SK-N-SH (cell line): ENCODE measurements at regions not wholly inside any gene's neighbourhood (a gene's known extent, or its start where the extent isn't known, plus 50 kb on each side); places are given as distances from the start of the nearest gene placed in this dataset.

Source experiments
- CTCF ChIA-PET: fragments of 300-600, 350-600 bp; formaldehyde crosslinking; extraction: SDS; loops from one replicate; lab custom pipeline; 2021; lab: Yijun Ruan, JAX
- POLR2A ChIA-PET: fragments of 350-600 bp; sonication (Branson Sonifier 250); formaldehyde crosslinking; extraction: SDS; loops from one replicate; lab custom pipeline; 2020; ENCODE audit warnings: antibody characterized with exemption, inconsistent platforms; lab: Yijun Ruan, JAX
- DNase-seq: peaks from one replicate; pipeline ENCODE4 v3.0.0; 2012
- H2AFZ ChIP-seq: fragments of 200-600 bp; sonication (generic); 2 replicates; pipeline ENCODE4 v1.8.1; 2016; ENCODE audit warnings: antibody characterized with exemption, mild to moderate bottlenecking, low read depth
- H3F3A ChIP-seq: fragments of 200-600 bp; sonication (generic); replicated peaks from 2 replicates; pipeline ENCODE3; 2016; ENCODE audit warnings: antibody characterized with exemption, mild to moderate bottlenecking; ENCODE audit not compliant: insufficient read depth
- H3K27ac ChIP-seq, 2 experiments: fragments of 200-500 bp in 1 of 2; fragments of 200-600 bp in 1 of 2; sonication (Bioruptor generic) in 1 of 2; sonication (generic), shearing (Covaris generic) in 1 of 2; 2 replicates each; pipeline versions ENCODE4 v1.5.1 to v1.6.1; 2014 to 2016; ENCODE audit warnings: low read depth in 2 of 2, inconsistent platforms in 1 of 2, low read length in 1 of 2, mild to moderate bottlenecking in 1 of 2, mixed read lengths in 1 of 2
- H3K27me3 ChIP-seq: fragments of 200-600 bp; sonication (generic), shearing (Covaris generic); 2 replicates; pipeline ENCODE4 v1.6.1; 2016; ENCODE audit warnings: mixed run types; ENCODE audit not compliant: insufficient read depth
- H3K36me3 ChIP-seq, 2 experiments: fragments of 200-500 bp in 1 of 2; fragments of 200-600 bp in 1 of 2; sonication (Bioruptor generic) in 1 of 2; sonication (generic) in 1 of 2; replicated peaks in 1 of 2; 2 replicates each; pipeline versions ENCODE3 to v1.5.1; 2014 to 2016; ENCODE audit warnings: low read length in 1 of 2, mild to moderate bottlenecking in 1 of 2; ENCODE audit not compliant: insufficient read depth in 2 of 2, control insufficient read depth in 1 of 2
- H3K4me1 ChIP-seq, 2 experiments: fragments of 200-500 bp in 1 of 2; fragments of 200-600 bp in 1 of 2; sonication (Bioruptor generic) in 1 of 2; sonication (generic), shearing (Covaris generic) in 1 of 2; 2 replicates each; pipeline versions ENCODE4 v1.5.1 to v1.6.1; 2014 to 2016; ENCODE audit warnings: low read depth in 1 of 2, low read length in 1 of 2, mixed run types in 1 of 2; ENCODE audit not compliant: insufficient read depth in 2 of 2, control insufficient read depth in 1 of 2
- H3K4me2 ChIP-seq: fragments of 200-600 bp; sonication (generic), shearing (Covaris generic); 2 replicates; pipeline ENCODE4 v1.6.1; 2017; ENCODE audit warnings: mixed run types
- H3K4me3 ChIP-seq, 2 experiments: fragments of 200-500 bp in 1 of 2; fragments of 200-600 bp in 1 of 2; sonication (Bioruptor generic) in 1 of 2; sonication (generic), shearing (Covaris generic) in 1 of 2; 2 replicates each; pipeline versions ENCODE4 v1.5.1 to v1.8.1; 2014 to 2016; ENCODE audit warnings: low read depth in 2 of 2, inconsistent platforms in 1 of 2, low read length in 1 of 2, mild to moderate bottlenecking in 1 of 2, mixed read lengths in 1 of 2, moderate library complexity in 1 of 2
- H3K79me2 ChIP-seq: fragments of 200-600 bp; sonication (generic); 2 replicates; pipeline ENCODE4 v1.8.1; 2017; ENCODE audit warnings: mild to moderate bottlenecking; ENCODE audit not compliant: insufficient read depth
- H3K9ac ChIP-seq: fragments of 200-600 bp; sonication (generic); 2 replicates; pipeline ENCODE4 v1.6.1; 2017; ENCODE audit warnings: mixed run types
- H3K9me2 ChIP-seq: fragments of 200-600 bp; sonication (generic); 2 replicates; pipeline ENCODE4 v1.6.1; 2017; ENCODE audit warnings: mixed run types
- H3K9me3 ChIP-seq: fragments of 200-600 bp; sonication (generic); 2 replicates; pipeline ENCODE4 v1.6.1; 2017; ENCODE audit warnings: mixed run types, mild to moderate bottlenecking, moderate library complexity
- H4K20me1 ChIP-seq: fragments of 200-600 bp; sonication (generic); 2 replicates; pipeline ENCODE4 v1.6.1; 2017; ENCODE audit warnings: mild to moderate bottlenecking, mixed run types; ENCODE audit not compliant: insufficient read depth
- CTCF ChIP-seq: fragments of 200-600 bp; sonication (generic); IDR thresholded peaks from 2 replicates; pipeline ENCODE4 v1.6.1; 2017; ENCODE audit warnings: antibody characterized with exemption, mild to moderate bottlenecking, moderate library complexity
- FOSL2 ChIP-seq: IDR thresholded peaks from 2 replicates; pipeline ENCODE4 v1.4.0; 2012; ENCODE audit warnings: low read depth, mild to moderate bottlenecking, moderate library complexity, borderline replicate concordance
- GABPA ChIP-seq: IDR thresholded peaks from 2 replicates; pipeline ENCODE4 v1.4.0; 2012; ENCODE audit warnings: low read depth, mild to moderate bottlenecking
- GATA2 ChIP-seq: sonication (generic); formaldehyde crosslinking; IDR thresholded peaks from 2 replicates; pipeline ENCODE4 v1.5.0; 2020; ENCODE audit warnings: mild to moderate bottlenecking, missing genetic modification reagents
- MXI1 ChIP-seq: IDR thresholded peaks from 2 replicates; pipeline ENCODE4 v1.6.1; 2012; ENCODE audit warnings: mild to moderate bottlenecking, low read depth, low read length, improper control_type of control experiment
- NFIC ChIP-seq: IDR thresholded peaks from 2 replicates; pipeline ENCODE4 v1.4.0; 2012; ENCODE audit warnings: borderline replicate concordance
- POLR2AphosphoS5 ChIP-seq: IDR thresholded peaks from 2 replicates; pipeline ENCODE4 v1.6.1; 2012; ENCODE audit warnings: low read depth, low read length
- RXRA ChIP-seq: IDR thresholded peaks from 2 replicates; pipeline ENCODE4 v1.4.0; 2012; ENCODE audit warnings: low read depth, mild to moderate bottlenecking, borderline replicate concordance
- TAF1 ChIP-seq: IDR thresholded peaks from 2 replicates; pipeline ENCODE4 v1.6.1; 2012; ENCODE audit warnings: low read depth, mild to moderate bottlenecking, low read length, moderate library complexity, borderline replicate concordance
- TEAD4 ChIP-seq: IDR thresholded peaks from 2 replicates; pipeline ENCODE4 v1.4.0; 2012; ENCODE audit warnings: mild to moderate bottlenecking, borderline replicate concordance; ENCODE audit not compliant: insufficient read depth
- USF2 ChIP-seq: fragments of 150-350 bp; IDR thresholded peaks from 2 replicates; pipeline ENCODE4 v1.6.1; 2017; ENCODE audit warnings: antibody characterized with exemption, low read length, low read depth, borderline replicate concordance
- YY1 ChIP-seq: IDR thresholded peaks from 2 replicates; pipeline ENCODE4 v1.4.0; 2012; ENCODE audit warnings: low read depth, mild to moderate bottlenecking
- ZBTB33 ChIP-seq: IDR thresholded peaks from 2 replicates; pipeline ENCODE4 v1.4.0; 2012; ENCODE audit warnings: low read depth, borderline replicate concordance
- WGBS: methylation state at CpG from one replicate; pipeline ENCODE4 v1.1.6; 2017; ENCODE audit warnings: low lambda C conversion rate; 5-methylcytosine and 5-hydroxymethylcytosine counted together

- H3K9me3 ChIP-seq: no peaks in the 10 kb centered on the region
- ChIA-PET POLR2A (no interaction called here), CTCF (no interaction called here)
- WGBS: 52% methylated on average over 15 of the region's 20 CpGs
- no peaks in the 10 kb centered on the region for H3K4me1 ChIP-seq
- no peaks in the 10 kb centered on the region for H3K36me3 ChIP-seq
- H2AFZ ChIP-seq: no peak overlapping the region
- peaks cover 19% of the 10 kb centered on the region; the same call in 1 of the 2 replicates for H3K27me3 ChIP-seq
- no peaks in the 10 kb centered on the region for H4K20me1 ChIP-seq
- H3F3A ChIP-seq: no peaks in the 10 kb centered on the region
- no peak overlapping the region for H3K27ac ChIP-seq
- TF ChIP-seq TEAD4 (no peak), USF2 (no peak), GATA2 (no peak), YY1 (no peak)
- H3K79me2 ChIP-seq: no peaks in the 10 kb centered on the region
- no peak overlapping the region for H3K4me2 ChIP-seq
- no peak overlapping the region for H3K4me3 ChIP-seq
- DNase-seq: no peak
- no peaks in the 10 kb centered on the region for H3K9me2 ChIP-seq
- no peak overlapping the region for H3K9ac ChIP-seq
These were observed 202.0 kb upstream of the LHX5 start for GRCh38 chr12:113673458-113674238.

- H4K20me1 ChIP-seq: no peaks in the 10 kb centered on the region
- DNase-seq: no peak
- H3F3A ChIP-seq: no peaks in the 10 kb centered on the region
- H3K79me2 ChIP-seq: no peaks in the 10 kb centered on the region
- H3K4me1 ChIP-seq: no peaks in the 10 kb centered on the region
- no peak overlapping the region for H3K4me2 ChIP-seq
- TF ChIP-seq FOSL2 (no peak), RXRA (no peak), TAF1 (no peak), GABPA (no peak), POLR2AphosphoS5 (no peak), CTCF (no peak), ZBTB33 (no peak), MXI1 (no peak), NFIC (no peak)
- TF ChIP-seq, all 33 proteins: peak for 0
- H3K27me3 ChIP-seq: peaks cover 18% of the 10 kb centered on the region; the same call in 1 of the 2 replicates
- H3K9me3 ChIP-seq: no peaks in the 10 kb centered on the region
- no peak overlapping the region for H3K9ac ChIP-seq
- H3K9me2 ChIP-seq: no peaks in the 10 kb centered on the region
- no peak overlapping the region for H2AFZ ChIP-seq
- WGBS: 0% methylated on average over 1 of the region's 1 CpG
- CTCF ChIA-PET: interaction anchor here (1.4 kb wide), 1 partner anchor 13 kb away, joined by 5 read pairs; no protein-coding TSS in a partner anchor
- no peak overlapping the region for H3K27ac ChIP-seq
- no peaks in the 10 kb centered on the region for H3K36me3 ChIP-seq
- H3K4me3 ChIP-seq: no peak overlapping the region
- POLR2A ChIA-PET: no interaction called here
These were observed 199.1 kb upstream of the LHX5 start for GRCh38 chr12:113670742-113671141.
